HCT116 (cell line): ENCODE measurements at regions not wholly inside any gene's neighbourhood (a gene's known extent, or its start where the extent isn't known, plus 50 kb on each side); places are given as distances from the start of the nearest gene placed in this dataset.

Source experiments
- ATAC-seq: fragments of 200-7000 bp; cut with Tn5 transposase; 2 replicates; pipeline ENCODE4 v1.9.1; 2020; ENCODE audit warnings: mild to moderate bottlenecking, moderate library complexity
- BruUV-seq: library from RNA; stranded (reverse); fragments of 400-500 nt; replicated peaks from 2 replicates; lab custom pipeline; 2021; lab: Mats Ljungman, UMichigan
- CTCF ChIA-PET: fragments of 300-600 bp; sonication (Branson Sonifier 250); formaldehyde crosslinking; loops from one replicate; lab custom pipeline; 2021; ENCODE audit warnings: antibody characterized with exemption; lab: Charles Lee
- POLR2A ChIA-PET: fragments of 300-600, 350-600 bp; sonication (Branson Sonifier 250); formaldehyde crosslinking; loops from one replicate; lab custom pipeline; 2021; ENCODE audit warnings: antibody characterized with exemption; lab: Charles Lee
- RAD21 ChIA-PET, 2 experiments: fragments of 300-600 bp; sonication (Branson Sonifier 250); formaldehyde crosslinking; loops; one replicate each; lab custom pipeline; 2023; ENCODE audit warnings: low total read pairs in 2 of 2; ENCODE audit not compliant: uncharacterized antibody in 2 of 2, unreplicated experiment in 2 of 2, low non-redundant PET in 1 of 2; lab: Charles Lee
- DNase-seq: peaks from one replicate; pipeline ENCODE4 v3.0.0-alpha.2; 2010; ENCODE audit warnings: low read depth, low spot score
- H2AFZ ChIP-seq: fragments of 200-600 bp; shearing (Covaris generic), sonication (generic); 2 replicates; pipeline ENCODE4 v1.6.1; 2017; ENCODE audit warnings: low read depth, mixed run types, mixed read lengths, antibody characterized with exemption, low read length; ENCODE audit not compliant: poor library complexity, severe bottlenecking
- H3K27ac ChIP-seq: 2 replicates; pipeline ENCODE4 v1.5.1; 2012; ENCODE audit warnings: low read depth, low read length
- H3K27me3 ChIP-seq: fragments of 200-600 bp; sonication (generic); 2 replicates; pipeline ENCODE4 v1.6.1; 2016; ENCODE audit warnings: mixed run types, low read length, mixed read lengths; ENCODE audit not compliant: insufficient read depth
- H3K36me3 ChIP-seq, 2 experiments: fragments of 200-500 bp in 1 of 2; fragments of 200-600 bp in 1 of 2; sonication (Bioruptor generic) in 1 of 2; sonication (generic) in 1 of 2; 2 replicates each; pipeline versions ENCODE4 v1.5.1 to v1.6.1; 2014 to 2016; ENCODE audit warnings: low read length in 2 of 2, inconsistent platforms in 1 of 2, mixed read lengths in 1 of 2, mixed run types in 1 of 2; ENCODE audit not compliant: insufficient read depth in 2 of 2, control insufficient read depth in 1 of 2
- H3K4me1 ChIP-seq, 2 experiments: fragments of 200-600 bp in 1 of 2; sonication (generic) in 1 of 2; 2 replicates each; pipeline versions ENCODE4 v1.5.1 to v1.6.1; 2012 to 2017; ENCODE audit warnings: low read length in 2 of 2, inconsistent platforms in 1 of 2, mild to moderate bottlenecking in 1 of 2, mixed read lengths in 1 of 2, mixed run types in 1 of 2, moderate library complexity in 1 of 2; ENCODE audit not compliant: insufficient read depth in 2 of 2, control insufficient read depth in 1 of 2
- H3K4me2 ChIP-seq: fragments of 200-600 bp; sonication (generic); 2 replicates; pipeline ENCODE4 v1.6.1; 2017; ENCODE audit warnings: mixed run types, low read length, mixed read lengths
- H3K4me3 ChIP-seq, 2 experiments: fragments of 200-600 bp in 1 of 2; sonication (generic) in 1 of 2; replicated peaks in 1 of 2; 2 replicates each; pipeline ENCODE4 v1.5.1; 2011 to 2016; ENCODE audit warnings: low read length in 2 of 2, control low read depth in 1 of 2, low read depth in 1 of 2, mild to moderate bottlenecking in 1 of 2, mixed read lengths in 1 of 2, mixed run types in 1 of 2
- H3K79me2 ChIP-seq: fragments of 200-600 bp; sonication (generic); 2 replicates; pipeline ENCODE4 v1.6.1; 2017; ENCODE audit warnings: mild to moderate bottlenecking, mixed run types, low read length, moderate library complexity, mixed read lengths; ENCODE audit not compliant: insufficient read depth
- H3K9ac ChIP-seq: fragments of 200-600 bp; sonication (generic); 2 replicates; pipeline ENCODE4 v1.6.1; 2016; ENCODE audit warnings: low read length, mixed read lengths
- H3K9me2 ChIP-seq: fragments of 200-600 bp; sonication (generic), shearing (Covaris generic); 2 replicates; pipeline ENCODE4 v1.6.1; 2017; ENCODE audit warnings: mixed run types, mild to moderate bottlenecking, moderate library complexity; ENCODE audit not compliant: insufficient read depth
- H3K9me3 ChIP-seq, 2 experiments: fragments of 200-500 bp in 1 of 2; fragments of 200-600 bp in 1 of 2; sonication (Bioruptor generic) in 1 of 2; sonication (generic) in 1 of 2; 2 replicates each; pipeline ENCODE4 v1.6.1; 2014 to 2017; ENCODE audit warnings: low read length in 2 of 2, mixed read lengths in 2 of 2, inconsistent platforms in 1 of 2, low read depth in 1 of 2, mild to moderate bottlenecking in 1 of 2, mixed run types in 1 of 2, moderate library complexity in 1 of 2; ENCODE audit not compliant: control insufficient read depth in 1 of 2, insufficient read depth in 1 of 2
- H4K20me1 ChIP-seq: fragments of 200-600 bp; sonication (generic), shearing (Covaris generic); 2 replicates; pipeline ENCODE4 v1.6.1; 2017; ENCODE audit warnings: mixed run types, mild to moderate bottlenecking, moderate library complexity; ENCODE audit not compliant: insufficient read depth
- CBX3 ChIP-seq: IDR thresholded peaks from 2 replicates; pipeline ENCODE4 v1.6.1; 2012; ENCODE audit warnings: low read depth
- CEBPB ChIP-seq: IDR thresholded peaks from 2 replicates; pipeline ENCODE4 v1.6.1; 2012; ENCODE audit warnings: low read depth
- EGR1 ChIP-seq: IDR thresholded peaks from 2 replicates; pipeline ENCODE4 v1.6.1; 2012; ENCODE audit warnings: low read depth
- ELF1 ChIP-seq: IDR thresholded peaks from 2 replicates; pipeline ENCODE4 v1.6.1; 2012; ENCODE audit warnings: low read depth, borderline replicate concordance
- EZH2phosphoT487 ChIP-seq: fragments of 200-600 bp; IDR thresholded peaks from 2 replicates; pipeline ENCODE4 v1.6.1; 2018; ENCODE audit warnings: antibody characterized with exemption, borderline replicate concordance
- FOSL1 ChIP-seq: IDR thresholded peaks from 2 replicates; pipeline ENCODE4 v1.6.1; 2012; ENCODE audit warnings: low read depth
- JUND ChIP-seq: IDR thresholded peaks from 2 replicates; pipeline ENCODE4 v1.6.1; 2012
- RAD21 ChIP-seq: IDR thresholded peaks from 2 replicates; pipeline ENCODE4 v1.6.1; 2012; ENCODE audit warnings: low read depth, mild to moderate bottlenecking
- SIN3A ChIP-seq: IDR thresholded peaks from 2 replicates; pipeline ENCODE4 v1.6.1; 2012; ENCODE audit warnings: low read depth
- YY1 ChIP-seq: IDR thresholded peaks from 2 replicates; pipeline ENCODE4 v1.6.1; 2011; ENCODE audit warnings: low read length, low read depth, moderate library complexity, mild to moderate bottlenecking; ENCODE audit not compliant: insufficient replicate concordance; ENCODE audit errors: extremely low read depth
- ZFX ChIP-seq: fragments of 450-650 bp; IDR thresholded peaks from 2 replicates; pipeline ENCODE4 v1.6.1; 2017
- ZNF274 ChIP-seq: fragments of 200-500 bp; sonication (Bioruptor generic); IDR thresholded peaks from 2 replicates; pipeline ENCODE4 v1.6.1; 2014; ENCODE audit warnings: mild to moderate bottlenecking, low read depth, low read length, inconsistent platforms
- intact Hi-C: fragments of 100-400 bp; cut with micrococcal nuclease; formaldehyde crosslinking; loops from 2 replicates; pipeline ENCODE4 v1.10.0; 2022
- TF ChIP-seq, protein P1 (sequence below): IDR thresholded peaks from 2 replicates; pipeline ENCODE4 v1.6.1; 2012
- TF ChIP-seq, protein P2 (sequence below), 3 experiments: fragments of 200-600 bp in 1 of 3; sonication (generic) in 1 of 3; IDR thresholded peaks in 2 of 3; conservative IDR thresholded peaks in 1 of 3; 2 replicates each; pipeline ENCODE4 v1.5.1; 2012 to 2017; ENCODE audit warnings: low read depth in 2 of 3, low read length in 2 of 3, antibody characterized with exemption in 1 of 3, borderline replicate concordance in 1 of 3, control low read depth in 1 of 3, mild to moderate bottlenecking in 1 of 3, mixed read lengths in 1 of 3, mixed run types in 1 of 3, moderate library complexity in 1 of 3; ENCODE audit not compliant: insufficient read depth in 1 of 3
- TF ChIP-seq, protein P3 (sequence below): IDR thresholded peaks from 2 replicates; pipeline ENCODE4 v1.6.1; 2012
- TF ChIP-seq, protein P4 (sequence below): IDR thresholded peaks from 2 replicates; pipeline ENCODE4 v1.6.1; 2011; ENCODE audit warnings: mild to moderate bottlenecking, low read length, moderate library complexity; ENCODE audit not compliant: insufficient replicate concordance; ENCODE audit errors: extremely low read depth
- TF ChIP-seq, protein P5 (sequence below): IDR thresholded peaks from 2 replicates; pipeline ENCODE4 v1.6.1; 2012; ENCODE audit warnings: low read depth

DNA sequence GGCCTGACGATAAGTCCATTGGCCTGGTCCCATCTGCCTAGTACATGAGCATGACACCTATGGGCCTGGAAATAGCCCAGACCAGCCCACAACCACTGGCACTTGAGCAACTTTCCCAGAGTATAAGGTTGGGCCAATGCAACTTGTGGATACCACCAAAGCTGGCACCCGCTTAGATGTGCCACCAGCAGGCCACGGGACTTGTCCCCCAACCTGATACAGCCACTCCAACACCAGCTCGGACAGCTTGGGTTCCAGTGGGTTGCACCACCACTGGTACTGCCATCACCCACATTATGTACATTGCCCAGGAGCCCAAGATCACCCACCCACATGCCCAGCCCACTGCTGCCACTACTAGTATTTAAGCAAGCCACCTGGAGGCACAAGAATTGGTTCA is 381.2 kb downstream of the GBE1 start:
- no TSS peak for BruUV-seq
- H3K9me3 ChIP-seq = no peaks in the 10 kb centered on the region
- TF ChIP-seq ZNF274 (no peak), FOSL1 (no peak), ELF1 (no peak), RAD21 (no peak), YY1 (no peak), CEBPB (no peak), EGR1 (no peak), JUND (no peak), ZFX (no peak), SIN3A (no peak), EZH2phosphoT487 (no peak), CBX3 (no peak)
- TF ChIP-seq, protein P1, sequence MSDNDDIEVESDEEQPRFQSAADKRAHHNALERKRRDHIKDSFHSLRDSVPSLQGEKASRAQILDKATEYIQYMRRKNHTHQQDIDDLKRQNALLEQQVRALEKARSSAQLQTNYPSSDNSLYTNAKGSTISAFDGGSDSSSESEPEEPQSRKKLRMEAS = no peak
- TF ChIP-seq, protein P2, sequence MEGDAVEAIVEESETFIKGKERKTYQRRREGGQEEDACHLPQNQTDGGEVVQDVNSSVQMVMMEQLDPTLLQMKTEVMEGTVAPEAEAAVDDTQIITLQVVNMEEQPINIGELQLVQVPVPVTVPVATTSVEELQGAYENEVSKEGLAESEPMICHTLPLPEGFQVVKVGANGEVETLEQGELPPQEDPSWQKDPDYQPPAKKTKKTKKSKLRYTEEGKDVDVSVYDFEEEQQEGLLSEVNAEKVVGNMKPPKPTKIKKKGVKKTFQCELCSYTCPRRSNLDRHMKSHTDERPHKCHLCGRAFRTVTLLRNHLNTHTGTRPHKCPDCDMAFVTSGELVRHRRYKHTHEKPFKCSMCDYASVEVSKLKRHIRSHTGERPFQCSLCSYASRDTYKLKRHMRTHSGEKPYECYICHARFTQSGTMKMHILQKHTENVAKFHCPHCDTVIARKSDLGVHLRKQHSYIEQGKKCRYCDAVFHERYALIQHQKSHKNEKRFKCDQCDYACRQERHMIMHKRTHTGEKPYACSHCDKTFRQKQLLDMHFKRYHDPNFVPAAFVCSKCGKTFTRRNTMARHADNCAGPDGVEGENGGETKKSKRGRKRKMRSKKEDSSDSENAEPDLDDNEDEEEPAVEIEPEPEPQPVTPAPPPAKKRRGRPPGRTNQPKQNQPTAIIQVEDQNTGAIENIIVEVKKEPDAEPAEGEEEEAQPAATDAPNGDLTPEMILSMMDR (IDR thresholded peaks at IDR 0.05 in 2 of 3, conservative IDR thresholded peaks at IDR 0.05 in 1 of 3; ENCODE audit: borderline replicate concordance in 1 of 3, insufficient read depth in 1 of 3, low read depth in 2 of 3, low read length in 2 of 3) = no peak
- TF ChIP-seq, protein P3, sequence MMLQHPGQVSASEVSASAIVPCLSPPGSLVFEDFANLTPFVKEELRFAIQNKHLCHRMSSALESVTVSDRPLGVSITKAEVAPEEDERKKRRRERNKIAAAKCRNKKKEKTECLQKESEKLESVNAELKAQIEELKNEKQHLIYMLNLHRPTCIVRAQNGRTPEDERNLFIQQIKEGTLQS = no peak
- TF ChIP-seq, protein P4, sequence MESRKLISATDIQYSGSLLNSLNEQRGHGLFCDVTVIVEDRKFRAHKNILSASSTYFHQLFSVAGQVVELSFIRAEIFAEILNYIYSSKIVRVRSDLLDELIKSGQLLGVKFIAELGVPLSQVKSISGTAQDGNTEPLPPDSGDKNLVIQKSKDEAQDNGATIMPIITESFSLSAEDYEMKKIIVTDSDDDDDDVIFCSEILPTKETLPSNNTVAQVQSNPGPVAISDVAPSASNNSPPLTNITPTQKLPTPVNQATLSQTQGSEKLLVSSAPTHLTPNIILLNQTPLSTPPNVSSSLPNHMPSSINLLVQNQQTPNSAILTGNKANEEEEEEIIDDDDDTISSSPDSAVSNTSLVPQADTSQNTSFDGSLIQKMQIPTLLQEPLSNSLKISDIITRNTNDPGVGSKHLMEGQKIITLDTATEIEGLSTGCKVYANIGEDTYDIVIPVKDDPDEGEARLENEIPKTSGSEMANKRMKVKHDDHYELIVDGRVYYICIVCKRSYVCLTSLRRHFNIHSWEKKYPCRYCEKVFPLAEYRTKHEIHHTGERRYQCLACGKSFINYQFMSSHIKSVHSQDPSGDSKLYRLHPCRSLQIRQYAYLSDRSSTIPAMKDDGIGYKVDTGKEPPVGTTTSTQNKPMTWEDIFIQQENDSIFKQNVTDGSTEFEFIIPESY = no peak
- TF ChIP-seq, protein P5, sequence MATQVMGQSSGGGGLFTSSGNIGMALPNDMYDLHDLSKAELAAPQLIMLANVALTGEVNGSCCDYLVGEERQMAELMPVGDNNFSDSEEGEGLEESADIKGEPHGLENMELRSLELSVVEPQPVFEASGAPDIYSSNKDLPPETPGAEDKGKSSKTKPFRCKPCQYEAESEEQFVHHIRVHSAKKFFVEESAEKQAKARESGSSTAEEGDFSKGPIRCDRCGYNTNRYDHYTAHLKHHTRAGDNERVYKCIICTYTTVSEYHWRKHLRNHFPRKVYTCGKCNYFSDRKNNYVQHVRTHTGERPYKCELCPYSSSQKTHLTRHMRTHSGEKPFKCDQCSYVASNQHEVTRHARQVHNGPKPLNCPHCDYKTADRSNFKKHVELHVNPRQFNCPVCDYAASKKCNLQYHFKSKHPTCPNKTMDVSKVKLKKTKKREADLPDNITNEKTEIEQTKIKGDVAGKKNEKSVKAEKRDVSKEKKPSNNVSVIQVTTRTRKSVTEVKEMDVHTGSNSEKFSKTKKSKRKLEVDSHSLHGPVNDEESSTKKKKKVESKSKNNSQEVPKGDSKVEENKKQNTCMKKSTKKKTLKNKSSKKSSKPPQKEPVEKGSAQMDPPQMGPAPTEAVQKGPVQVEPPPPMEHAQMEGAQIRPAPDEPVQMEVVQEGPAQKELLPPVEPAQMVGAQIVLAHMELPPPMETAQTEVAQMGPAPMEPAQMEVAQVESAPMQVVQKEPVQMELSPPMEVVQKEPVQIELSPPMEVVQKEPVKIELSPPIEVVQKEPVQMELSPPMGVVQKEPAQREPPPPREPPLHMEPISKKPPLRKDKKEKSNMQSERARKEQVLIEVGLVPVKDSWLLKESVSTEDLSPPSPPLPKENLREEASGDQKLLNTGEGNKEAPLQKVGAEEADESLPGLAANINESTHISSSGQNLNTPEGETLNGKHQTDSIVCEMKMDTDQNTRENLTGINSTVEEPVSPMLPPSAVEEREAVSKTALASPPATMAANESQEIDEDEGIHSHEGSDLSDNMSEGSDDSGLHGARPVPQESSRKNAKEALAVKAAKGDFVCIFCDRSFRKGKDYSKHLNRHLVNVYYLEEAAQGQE = no peak
- TF ChIP-seq, all 23 proteins: peak for 0
- ChIA-PET RAD21 (no interaction called here), CTCF (no interaction called here), POLR2A (no interaction called here)
- intact Hi-C loops = no loop called here
- Histone ChIP-seq H3K27me3 (no peaks in the 10 kb centered on the region), H3K79me2 (no peaks in the 10 kb centered on the region), H2AFZ (no peak overlapping the region), H3K9me2 (no peaks in the 10 kb centered on the region), H3K4me2 (no peak overlapping the region), H3K9ac (no peak overlapping the region), H3K4me1 (no peaks in the 10 kb centered on the region), H3K27ac (no peak overlapping the region), H4K20me1 (no peaks in the 10 kb centered on the region; the same call in 1 of the 2 replicates), H3K36me3 (no peaks in the 10 kb centered on the region), H3K4me3 (no peak overlapping the region)
- ATAC-seq (no peak), DNase-seq (no peak)
